ENCODE measurements at regions not wholly inside any gene's neighbourhood (a gene's known extent, or its start where the extent isn't known, plus 50 kb on each side); places are given as distances from the start of the nearest gene placed in this dataset.

DNA sequence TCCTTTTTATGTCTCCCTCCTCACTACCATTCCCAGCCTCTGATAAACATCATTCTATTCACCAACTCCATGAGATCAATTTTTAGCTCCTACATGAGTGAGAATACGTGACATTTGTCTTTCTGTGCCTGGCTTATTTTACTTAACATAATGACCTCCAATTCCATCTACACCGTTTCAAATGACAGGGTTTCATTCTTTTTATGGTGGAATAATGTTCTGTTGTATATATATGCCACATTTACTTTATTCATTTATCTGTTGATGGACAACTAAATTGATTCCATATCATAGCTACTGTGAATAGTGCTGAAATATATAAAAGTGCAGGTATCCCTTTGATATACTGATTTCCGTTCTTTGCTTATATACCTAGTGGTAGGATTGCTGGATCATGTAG lies 503.9 kb downstream of the SMARCA1 start:
- Histone ChIP-seq H3K27ac (ENCODE audit: low read depth, low read length) (no peak overlapping the region), H3K4me3 (ENCODE audit: low read depth, low read length) (no peak overlapping the region), H3K9me3 (ENCODE audit: control insufficient read depth, insufficient read depth, low read length) (no peaks in the 10 kb centered on the region), H3K36me3 (ENCODE audit: control insufficient read depth, insufficient read depth, low read length) (no peaks in the 10 kb centered on the region), H3K4me1 (ENCODE audit: control insufficient read depth, insufficient read depth, low read length) (no peaks in the 10 kb centered on the region), H3K27me3 (ENCODE audit: control insufficient read depth, insufficient read depth, low read length) (no peaks in the 10 kb centered on the region)
- no peak for DNase-seq (ENCODE audit: low read depth in 4 of 6, low spot score in 6 of 6)
- WGBS (ENCODE audit: insufficient coverage) = no CpG with 5 or more reads among the region's 3 CpGs

DNA sequence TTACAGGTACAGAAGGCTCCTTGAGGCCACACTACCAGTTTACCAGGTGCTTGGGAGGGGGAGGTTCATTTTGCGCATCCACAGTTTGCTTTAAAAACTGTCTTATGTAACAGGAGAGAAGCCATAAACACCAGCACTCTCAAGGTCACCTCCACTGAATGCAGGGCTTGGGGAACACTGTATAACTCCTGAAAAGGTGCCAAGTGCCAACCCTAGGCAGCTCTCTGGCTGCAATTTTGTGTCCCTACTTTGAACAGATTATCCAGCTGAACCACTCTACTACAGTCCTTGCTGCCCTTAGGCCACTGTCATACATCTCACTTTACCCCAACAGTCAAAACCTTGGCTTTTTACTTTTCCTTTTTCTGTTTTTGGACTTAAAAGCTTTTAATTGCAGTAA lies 507.9 kb downstream of the SMARCA1 start:
- Histone ChIP-seq H3K4me3 (ENCODE audit: low read depth, low read length) (no peak overlapping the region), H3K9me3 (ENCODE audit: control insufficient read depth, insufficient read depth, low read length) (no peaks in the 10 kb centered on the region), H3K36me3 (ENCODE audit: control insufficient read depth, insufficient read depth, low read length) (no peaks in the 10 kb centered on the region), H3K4me1 (ENCODE audit: control insufficient read depth, insufficient read depth, low read length) (no peaks in the 10 kb centered on the region), H3K27me3 (ENCODE audit: control insufficient read depth, insufficient read depth, low read length) (no peaks in the 10 kb centered on the region), H3K27ac (ENCODE audit: low read depth, low read length) (no peak overlapping the region)
- WGBS (ENCODE audit: insufficient coverage) = no CpG with 5 or more reads among the region's 1 CpG
- DNase-seq (ENCODE audit: low read depth in 4 of 6, low spot score in 6 of 6) = no peak

DNA sequence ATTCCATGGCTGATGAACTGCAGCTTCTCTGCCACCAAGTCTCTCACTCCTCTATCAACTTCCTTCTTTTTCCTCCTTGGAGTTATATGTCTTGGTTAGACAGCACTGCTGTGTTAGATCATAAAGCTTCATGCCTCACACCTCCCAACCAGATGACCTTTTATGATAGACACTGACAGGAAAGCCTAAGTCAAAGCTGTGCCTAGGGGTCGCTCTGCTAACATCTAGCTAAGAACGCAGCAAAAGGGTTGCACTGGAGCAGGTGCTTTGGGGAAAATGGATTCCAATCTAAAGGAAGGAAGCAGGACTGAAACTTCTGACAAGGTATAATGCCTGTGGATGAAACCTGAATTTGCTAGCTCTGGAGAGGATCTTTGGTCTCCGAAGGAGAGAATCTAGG lies 509.7 kb downstream of the SMARCA1 start:
- no peaks in the 10 kb centered on the region for H3K36me3 ChIP-seq (ENCODE audit: control insufficient read depth, insufficient read depth, low read length)
- no peak for DNase-seq (ENCODE audit: low read depth in 4 of 6, low spot score in 6 of 6)
- no peaks in the 10 kb centered on the region for H3K4me1 ChIP-seq (ENCODE audit: control insufficient read depth, insufficient read depth, low read length)
- no peak overlapping the region for H3K27ac ChIP-seq (ENCODE audit: low read depth, low read length)
- H3K4me3 ChIP-seq (ENCODE audit: low read depth, low read length) = no peak overlapping the region
- H3K27me3 ChIP-seq (ENCODE audit: control insufficient read depth, insufficient read depth, low read length) = no peaks in the 10 kb centered on the region
- WGBS (ENCODE audit: insufficient coverage) = 24% methylated on average over 2 of the region's 3 CpGs
- H3K9me3 ChIP-seq (ENCODE audit: control insufficient read depth, insufficient read depth, low read length) = no peaks in the 10 kb centered on the region

DNA sequence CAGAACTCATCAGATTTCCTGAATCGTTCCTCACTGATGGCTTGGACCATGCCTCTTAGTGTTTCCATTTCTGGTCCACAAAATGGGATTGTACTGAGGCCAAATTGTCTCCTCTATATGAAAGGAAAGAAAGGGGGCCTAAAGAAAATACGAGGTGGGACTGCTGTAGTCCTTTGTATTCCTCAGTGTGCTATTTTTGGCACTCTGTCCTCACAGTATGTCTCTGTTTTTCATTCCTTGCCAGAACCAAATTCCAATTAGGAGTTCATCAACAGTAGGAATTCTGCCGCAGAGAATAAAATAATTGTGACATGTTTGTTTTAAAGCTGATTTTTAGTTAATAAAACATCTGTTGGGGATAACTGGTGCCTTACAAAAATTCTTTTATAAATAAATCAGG lies 515.7 kb downstream of the SMARCA1 start:
- DNase-seq (ENCODE audit: low read depth in 4 of 6, low spot score in 6 of 6) = peak in 2 of 6 donors; percentile 39 to 64
- no peak overlapping the region for H3K27ac ChIP-seq (ENCODE audit: low read depth, low read length)
- H3K4me3 ChIP-seq (ENCODE audit: low read depth, low read length) = no peak overlapping the region
- H3K27me3 ChIP-seq (ENCODE audit: control insufficient read depth, insufficient read depth, low read length) = no peaks in the 10 kb centered on the region
- no peaks in the 10 kb centered on the region for H3K36me3 ChIP-seq (ENCODE audit: control insufficient read depth, insufficient read depth, low read length)
- 13% methylated on average over 1 of the region's 3 CpGs for WGBS (ENCODE audit: insufficient coverage)
- H3K4me1 ChIP-seq (ENCODE audit: control insufficient read depth, insufficient read depth, low read length) = no peaks in the 10 kb centered on the region
- H3K9me3 ChIP-seq (ENCODE audit: control insufficient read depth, insufficient read depth, low read length) = no peaks in the 10 kb centered on the region

DNA sequence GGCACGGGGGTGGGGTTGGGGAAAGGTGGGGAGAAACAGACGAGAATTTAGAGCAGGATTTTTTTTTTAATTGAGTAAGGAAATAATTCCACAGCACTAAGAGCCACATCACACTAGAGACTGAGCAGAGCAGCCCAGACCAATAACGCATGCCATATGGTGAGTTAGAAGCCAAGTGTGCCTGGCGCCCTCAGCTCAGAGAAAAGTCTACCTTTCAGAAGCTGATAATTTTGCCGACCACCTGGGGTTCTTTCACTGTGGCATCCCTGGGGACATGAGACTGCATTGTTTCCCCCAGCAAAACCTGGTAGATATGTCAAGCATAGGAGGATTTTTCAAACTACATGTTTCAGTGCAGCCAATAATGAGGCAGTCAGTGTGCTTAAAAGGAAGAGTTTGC lies 516.8 kb downstream of the SMARCA1 start:
- no peaks in the 10 kb centered on the region for H3K27me3 ChIP-seq (ENCODE audit: control insufficient read depth, insufficient read depth, low read length)
- no peaks in the 10 kb centered on the region for H3K4me1 ChIP-seq (ENCODE audit: control insufficient read depth, insufficient read depth, low read length)
- H3K36me3 ChIP-seq (ENCODE audit: control insufficient read depth, insufficient read depth, low read length) = no peaks in the 10 kb centered on the region
- H3K9me3 ChIP-seq (ENCODE audit: control insufficient read depth, insufficient read depth, low read length) = no peaks in the 10 kb centered on the region
- no peak overlapping the region for H3K4me3 ChIP-seq (ENCODE audit: low read depth, low read length)
- WGBS (ENCODE audit: insufficient coverage) = 66% methylated on average over 3 of the region's 5 CpGs
- no peak overlapping the region for H3K27ac ChIP-seq (ENCODE audit: low read depth, low read length)
- peak in 2 of 6 donors; percentile 19 to 32 for DNase-seq (ENCODE audit: low read depth in 4 of 6, low spot score in 6 of 6)

DNA sequence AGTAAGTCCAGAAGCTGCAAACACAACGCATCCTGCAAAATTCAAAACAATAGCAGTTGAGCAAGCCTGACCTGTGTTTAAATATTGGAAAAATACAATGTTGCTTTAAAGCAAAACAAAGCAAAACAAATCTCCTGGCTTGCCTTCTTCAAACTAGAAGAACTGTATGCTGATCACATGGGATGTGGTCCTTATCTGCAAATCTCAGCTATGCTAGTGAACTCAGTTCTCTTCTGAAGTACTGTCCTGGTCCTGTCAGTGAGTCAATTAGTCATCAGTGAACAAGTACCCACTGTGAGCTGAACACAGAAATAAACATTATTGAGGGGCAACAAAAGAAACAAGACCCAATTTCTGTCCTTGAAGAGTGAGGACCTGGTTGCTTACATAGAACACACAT lies 522.5 kb downstream of the SMARCA1 start:
- Histone ChIP-seq H3K27me3 (ENCODE audit: control insufficient read depth, insufficient read depth, low read length) (no peaks in the 10 kb centered on the region), H3K27ac (ENCODE audit: low read depth, low read length) (no peak overlapping the region), H3K4me1 (ENCODE audit: control insufficient read depth, insufficient read depth, low read length) (no peaks in the 10 kb centered on the region), H3K4me3 (ENCODE audit: low read depth, low read length) (no peak overlapping the region), H3K36me3 (ENCODE audit: control insufficient read depth, insufficient read depth, low read length) (no peaks in the 10 kb centered on the region), H3K9me3 (ENCODE audit: control insufficient read depth, insufficient read depth, low read length) (no peaks in the 10 kb centered on the region)
- WGBS (ENCODE audit: insufficient coverage) = no CpG with 5 or more reads among the region's 1 CpG
- no peak for DNase-seq (ENCODE audit: low read depth in 4 of 6, low spot score in 6 of 6)

DNA sequence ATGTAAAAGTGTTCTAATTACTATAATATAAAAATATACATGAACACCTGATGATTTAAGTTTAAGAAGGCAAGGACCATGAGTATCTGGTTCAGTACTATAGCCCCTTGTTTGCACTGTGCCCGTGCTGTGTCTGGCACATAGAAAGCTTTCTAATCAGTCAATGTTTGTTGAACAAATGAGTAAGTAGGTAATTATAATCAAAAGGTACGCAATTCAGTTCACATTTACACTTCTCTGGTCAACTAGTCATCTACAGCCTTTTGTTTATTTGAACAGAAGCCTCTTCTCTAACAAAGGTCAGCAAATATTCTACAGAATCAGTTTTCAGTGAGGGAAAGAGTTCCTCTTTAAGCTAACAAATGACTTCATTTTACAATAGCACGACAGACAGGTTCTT lies 523.3 kb downstream of the SMARCA1 start:
- H3K36me3 ChIP-seq (ENCODE audit: control insufficient read depth, insufficient read depth, low read length) = no peaks in the 10 kb centered on the region
- no peak overlapping the region for H3K4me3 ChIP-seq (ENCODE audit: low read depth, low read length)
- 80% methylated on average over 1 of the region's 3 CpGs for WGBS (ENCODE audit: insufficient coverage)
- no peak for DNase-seq (ENCODE audit: low read depth in 4 of 6, low spot score in 6 of 6)
- no peaks in the 10 kb centered on the region for H3K27me3 ChIP-seq (ENCODE audit: control insufficient read depth, insufficient read depth, low read length)
- no peak overlapping the region for H3K27ac ChIP-seq (ENCODE audit: low read depth, low read length)
- H3K9me3 ChIP-seq (ENCODE audit: control insufficient read depth, insufficient read depth, low read length) = no peaks in the 10 kb centered on the region
- H3K4me1 ChIP-seq (ENCODE audit: control insufficient read depth, insufficient read depth, low read length) = no peaks in the 10 kb centered on the region

DNA sequence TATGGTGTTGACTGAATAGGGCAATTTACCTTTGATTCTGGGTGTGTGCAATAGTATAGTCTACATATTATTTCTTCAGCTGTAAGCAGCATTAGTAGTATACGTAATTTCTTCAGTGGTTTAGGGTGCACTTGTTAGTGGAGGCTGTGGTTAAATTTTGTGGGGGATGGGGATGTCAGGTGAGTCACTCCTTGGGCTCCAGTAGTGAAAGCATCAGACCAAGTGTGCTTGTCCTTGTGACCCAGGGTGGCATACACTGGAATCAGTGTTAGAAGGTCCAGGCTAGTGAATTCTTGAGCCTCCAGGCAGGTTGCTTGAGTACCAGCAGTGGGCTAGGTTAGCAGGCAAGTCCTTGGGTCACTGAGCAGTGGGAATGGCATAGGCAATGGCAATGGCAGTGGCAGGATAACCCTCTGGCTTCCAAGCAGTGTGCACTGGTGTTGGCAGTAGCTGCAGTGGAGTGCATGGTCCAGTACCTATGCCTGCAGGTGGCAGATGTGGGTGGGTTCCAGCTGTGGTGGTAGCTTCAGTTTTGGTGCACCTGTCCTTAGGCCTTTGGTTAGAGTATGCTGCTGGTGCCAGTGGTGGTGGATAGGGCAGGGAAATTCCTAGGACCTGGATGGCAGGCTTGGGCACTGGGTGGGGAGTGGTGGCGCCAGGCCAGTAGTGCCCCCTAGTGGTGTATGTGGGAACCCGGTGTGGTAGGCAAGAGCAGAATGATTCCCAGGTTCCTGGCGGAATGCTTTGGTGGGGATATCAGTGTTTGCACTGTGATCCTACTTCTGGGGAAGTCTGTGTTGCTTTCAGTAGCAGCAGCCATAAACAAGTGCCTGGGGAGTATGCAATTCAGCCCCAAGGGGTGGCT lies 531.0 kb downstream of the SMARCA1 start:
- no peaks in the 10 kb centered on the region for H3K4me1 ChIP-seq (ENCODE audit: control insufficient read depth, insufficient read depth, low read length)
- DNase-seq (ENCODE audit: low read depth in 4 of 6, low spot score in 6 of 6) = no peak
- no peak overlapping the region for H3K4me3 ChIP-seq (ENCODE audit: low read depth, low read length)
- no peaks in the 10 kb centered on the region for H3K27me3 ChIP-seq (ENCODE audit: control insufficient read depth, insufficient read depth, low read length)
- H3K27ac ChIP-seq (ENCODE audit: low read depth, low read length) = no peak overlapping the region
- H3K36me3 ChIP-seq (ENCODE audit: control insufficient read depth, insufficient read depth, low read length) = no peaks in the 10 kb centered on the region
- H3K9me3 ChIP-seq (ENCODE audit: control insufficient read depth, insufficient read depth, low read length) = peaks cover 2% of the 10 kb centered on the region
- 62% methylated on average over 3 of the region's 4 CpGs for WGBS (ENCODE audit: insufficient coverage)

DNA sequence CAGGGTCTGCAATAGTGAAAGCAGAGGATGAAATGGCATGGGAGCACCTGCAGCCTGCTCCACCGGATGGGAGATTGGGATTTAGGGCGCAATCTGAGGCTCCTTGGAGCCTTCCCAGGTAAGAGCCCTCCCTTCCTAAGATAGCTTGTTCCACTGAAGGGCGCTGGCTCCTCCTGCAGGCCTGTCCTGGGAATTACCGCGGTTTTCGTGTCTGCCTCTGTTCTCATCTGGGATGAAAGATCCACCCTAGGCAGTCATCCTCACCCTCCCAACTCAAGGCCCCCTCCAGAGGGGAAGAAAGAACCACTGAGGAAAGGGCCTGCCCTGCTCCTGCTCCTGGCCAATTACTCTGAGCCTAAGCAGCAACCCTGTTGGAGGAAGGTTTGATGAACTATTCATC lies 547.5 kb downstream of the SMARCA1 start:
- Histone ChIP-seq H3K9me3 (ENCODE audit: control insufficient read depth, insufficient read depth, low read length) (no peaks in the 10 kb centered on the region), H3K36me3 (ENCODE audit: control insufficient read depth, insufficient read depth, low read length) (no peaks in the 10 kb centered on the region), H3K27ac (ENCODE audit: low read depth, low read length) (no peak overlapping the region), H3K27me3 (ENCODE audit: control insufficient read depth, insufficient read depth, low read length) (peaks cover 3% of the 10 kb centered on the region), H3K4me1 (ENCODE audit: control insufficient read depth, insufficient read depth, low read length) (peaks cover 6% of the 10 kb centered on the region), H3K4me3 (ENCODE audit: low read depth, low read length) (no peak overlapping the region)
- WGBS (ENCODE audit: insufficient coverage) = 17% methylated on average over 1 of the region's 6 CpGs
- peak in 4 of 6 donors; percentile 7 to 80 (median 38) for DNase-seq (ENCODE audit: low read depth in 4 of 6, low spot score in 6 of 6)

DNA sequence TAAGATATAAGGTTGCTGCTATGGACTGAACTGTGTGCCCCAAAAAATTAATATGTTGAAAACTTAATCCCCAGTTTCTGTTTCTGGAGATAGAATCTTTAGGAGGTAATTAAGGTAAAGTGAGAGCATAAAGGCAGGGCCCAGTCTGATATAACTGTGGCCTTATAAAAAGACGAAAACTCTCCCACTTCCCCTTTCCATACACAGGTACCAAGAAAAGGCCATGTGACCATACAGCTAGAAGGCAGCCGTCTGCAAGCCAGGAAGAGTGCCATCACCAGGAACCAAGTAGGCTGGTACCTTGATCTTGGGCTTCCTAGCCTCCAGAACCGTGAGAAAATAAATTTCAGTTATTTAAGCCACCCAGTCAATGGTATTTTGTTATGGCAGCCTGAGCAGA lies 550.3 kb downstream of the SMARCA1 start:
- Histone ChIP-seq H3K27me3 (ENCODE audit: control insufficient read depth, insufficient read depth, low read length) (peaks cover 3% of the 10 kb centered on the region), H3K4me1 (ENCODE audit: control insufficient read depth, insufficient read depth, low read length) (peaks cover 6% of the 10 kb centered on the region), H3K9me3 (ENCODE audit: control insufficient read depth, insufficient read depth, low read length) (no peaks in the 10 kb centered on the region), H3K4me3 (ENCODE audit: low read depth, low read length) (no peak overlapping the region), H3K36me3 (ENCODE audit: control insufficient read depth, insufficient read depth, low read length) (no peaks in the 10 kb centered on the region), H3K27ac (ENCODE audit: low read depth, low read length) (no peak overlapping the region)
- DNase-seq (ENCODE audit: low read depth in 4 of 6, low spot score in 6 of 6) = no peak
- 87% methylated on average over 3 of the region's 3 CpGs for WGBS (ENCODE audit: insufficient coverage)
